SK-N-SH (cell line): ENCODE measurements at regions not wholly inside any gene's neighbourhood (a gene's known extent, or its start where the extent isn't known, plus 50 kb on each side); places are given as distances from the start of the nearest gene placed in this dataset.

Source experiments
- CTCF ChIA-PET: fragments of 300-600, 350-600 bp; formaldehyde crosslinking; extraction: SDS; loops from one replicate; lab custom pipeline; 2021; lab: Yijun Ruan, JAX
- POLR2A ChIA-PET: fragments of 350-600 bp; sonication (Branson Sonifier 250); formaldehyde crosslinking; extraction: SDS; loops from one replicate; lab custom pipeline; 2020; ENCODE audit warnings: antibody characterized with exemption, inconsistent platforms; lab: Yijun Ruan, JAX
- DNase-seq: peaks from one replicate; pipeline ENCODE4 v3.0.0; 2012
- H2AFZ ChIP-seq: fragments of 200-600 bp; sonication (generic); 2 replicates; pipeline ENCODE4 v1.8.1; 2016; ENCODE audit warnings: antibody characterized with exemption, mild to moderate bottlenecking, low read depth
- H3F3A ChIP-seq: fragments of 200-600 bp; sonication (generic); replicated peaks from 2 replicates; pipeline ENCODE3; 2016; ENCODE audit warnings: antibody characterized with exemption, mild to moderate bottlenecking; ENCODE audit not compliant: insufficient read depth
- H3K27ac ChIP-seq, 2 experiments: fragments of 200-500 bp in 1 of 2; fragments of 200-600 bp in 1 of 2; sonication (Bioruptor generic) in 1 of 2; sonication (generic), shearing (Covaris generic) in 1 of 2; 2 replicates each; pipeline versions ENCODE4 v1.5.1 to v1.6.1; 2014 to 2016; ENCODE audit warnings: low read depth in 2 of 2, inconsistent platforms in 1 of 2, low read length in 1 of 2, mild to moderate bottlenecking in 1 of 2, mixed read lengths in 1 of 2
- H3K27me3 ChIP-seq: fragments of 200-600 bp; sonication (generic), shearing (Covaris generic); 2 replicates; pipeline ENCODE4 v1.6.1; 2016; ENCODE audit warnings: mixed run types; ENCODE audit not compliant: insufficient read depth
- H3K36me3 ChIP-seq, 2 experiments: fragments of 200-500 bp in 1 of 2; fragments of 200-600 bp in 1 of 2; sonication (Bioruptor generic) in 1 of 2; sonication (generic) in 1 of 2; replicated peaks in 1 of 2; 2 replicates each; pipeline versions ENCODE3 to v1.5.1; 2014 to 2016; ENCODE audit warnings: low read length in 1 of 2, mild to moderate bottlenecking in 1 of 2; ENCODE audit not compliant: insufficient read depth in 2 of 2, control insufficient read depth in 1 of 2
- H3K4me1 ChIP-seq, 2 experiments: fragments of 200-500 bp in 1 of 2; fragments of 200-600 bp in 1 of 2; sonication (Bioruptor generic) in 1 of 2; sonication (generic), shearing (Covaris generic) in 1 of 2; 2 replicates each; pipeline versions ENCODE4 v1.5.1 to v1.6.1; 2014 to 2016; ENCODE audit warnings: low read depth in 1 of 2, low read length in 1 of 2, mixed run types in 1 of 2; ENCODE audit not compliant: insufficient read depth in 2 of 2, control insufficient read depth in 1 of 2
- H3K4me2 ChIP-seq: fragments of 200-600 bp; sonication (generic), shearing (Covaris generic); 2 replicates; pipeline ENCODE4 v1.6.1; 2017; ENCODE audit warnings: mixed run types
- H3K4me3 ChIP-seq, 2 experiments: fragments of 200-500 bp in 1 of 2; fragments of 200-600 bp in 1 of 2; sonication (Bioruptor generic) in 1 of 2; sonication (generic), shearing (Covaris generic) in 1 of 2; 2 replicates each; pipeline versions ENCODE4 v1.5.1 to v1.8.1; 2014 to 2016; ENCODE audit warnings: low read depth in 2 of 2, inconsistent platforms in 1 of 2, low read length in 1 of 2, mild to moderate bottlenecking in 1 of 2, mixed read lengths in 1 of 2, moderate library complexity in 1 of 2
- H3K79me2 ChIP-seq: fragments of 200-600 bp; sonication (generic); 2 replicates; pipeline ENCODE4 v1.8.1; 2017; ENCODE audit warnings: mild to moderate bottlenecking; ENCODE audit not compliant: insufficient read depth
- H3K9ac ChIP-seq: fragments of 200-600 bp; sonication (generic); 2 replicates; pipeline ENCODE4 v1.6.1; 2017; ENCODE audit warnings: mixed run types
- H3K9me2 ChIP-seq: fragments of 200-600 bp; sonication (generic); 2 replicates; pipeline ENCODE4 v1.6.1; 2017; ENCODE audit warnings: mixed run types
- H3K9me3 ChIP-seq: fragments of 200-600 bp; sonication (generic); 2 replicates; pipeline ENCODE4 v1.6.1; 2017; ENCODE audit warnings: mixed run types, mild to moderate bottlenecking, moderate library complexity
- H4K20me1 ChIP-seq: fragments of 200-600 bp; sonication (generic); 2 replicates; pipeline ENCODE4 v1.6.1; 2017; ENCODE audit warnings: mild to moderate bottlenecking, mixed run types; ENCODE audit not compliant: insufficient read depth
- ELF1 ChIP-seq: IDR thresholded peaks from 2 replicates; pipeline ENCODE4 v1.4.0; 2012
- EP300 ChIP-seq, 2 experiments: IDR thresholded peaks; 2 replicates each; pipeline versions ENCODE4 v1.4.0 to v1.6.1; 2012; ENCODE audit warnings: borderline replicate concordance in 1 of 2, low read depth in 1 of 2, low read length in 1 of 2
- EZH2phosphoT487 ChIP-seq: fragments of 200-600 bp; sonication (generic); IDR thresholded peaks from 2 replicates; pipeline ENCODE4 v1.6.1; 2017; ENCODE audit warnings: low read depth, mixed run types, mild to moderate bottlenecking, antibody characterized with exemption, moderate library complexity, borderline replicate concordance
- FOXJ3 ChIP-seq: sonication (generic); formaldehyde crosslinking; IDR thresholded peaks from 2 replicates; pipeline ENCODE4 v1.5.1; 2020; ENCODE audit warnings: mild to moderate bottlenecking, missing genetic modification reagents
- MXI1 ChIP-seq: IDR thresholded peaks from 2 replicates; pipeline ENCODE4 v1.6.1; 2012; ENCODE audit warnings: mild to moderate bottlenecking, low read depth, low read length, improper control_type of control experiment
- RCOR1 ChIP-seq: fragments of 150-350 bp; IDR thresholded peaks from 2 replicates; pipeline ENCODE4 v1.6.1; 2017; ENCODE audit warnings: antibody characterized with exemption, low read length
- RFX5 ChIP-seq: IDR thresholded peaks from 2 replicates; pipeline ENCODE4 v1.6.1; 2012; ENCODE audit warnings: mild to moderate bottlenecking, improper control_type of control experiment, low read length
- RXRA ChIP-seq: IDR thresholded peaks from 2 replicates; pipeline ENCODE4 v1.4.0; 2012; ENCODE audit warnings: low read depth, mild to moderate bottlenecking, borderline replicate concordance
- SMC3 ChIP-seq: IDR thresholded peaks from 2 replicates; pipeline ENCODE4 v1.6.1; 2012; ENCODE audit warnings: low read depth, low read length, improper control_type of control experiment
- TAF1 ChIP-seq: IDR thresholded peaks from 2 replicates; pipeline ENCODE4 v1.6.1; 2012; ENCODE audit warnings: low read depth, mild to moderate bottlenecking, low read length, moderate library complexity, borderline replicate concordance
- TCF12 ChIP-seq: IDR thresholded peaks from 2 replicates; pipeline ENCODE4 v1.4.0; 2012
- WGBS: methylation state at CpG from one replicate; pipeline ENCODE4 v1.1.6; 2017; ENCODE audit warnings: low lambda C conversion rate; 5-methylcytosine and 5-hydroxymethylcytosine counted together
- TF ChIP-seq, protein P1 (sequence below): fragments of 200-600 bp; sonication (generic); IDR thresholded peaks from 2 replicates; pipeline ENCODE4 v1.6.1; 2017; ENCODE audit warnings: antibody characterized with exemption, mild to moderate bottlenecking, moderate library complexity
- TF ChIP-seq, protein P2 (sequence below): IDR thresholded peaks from 2 replicates; pipeline ENCODE4 v1.4.0; 2012; ENCODE audit warnings: low read depth
- TF ChIP-seq, protein P3 (sequence below): IDR thresholded peaks from 2 replicates; pipeline ENCODE4 v1.6.1; 2012; ENCODE audit warnings: mild to moderate bottlenecking, low read depth, low read length, moderate library complexity
- TF ChIP-seq, protein P4 (sequence below): IDR thresholded peaks from 2 replicates; pipeline ENCODE4 v1.4.0; 2012; ENCODE audit warnings: low read depth, borderline replicate concordance
- TF ChIP-seq, protein P5 (sequence below): IDR thresholded peaks from 2 replicates; pipeline ENCODE4 v1.4.0; 2012; ENCODE audit warnings: low read depth, borderline replicate concordance

DNA sequence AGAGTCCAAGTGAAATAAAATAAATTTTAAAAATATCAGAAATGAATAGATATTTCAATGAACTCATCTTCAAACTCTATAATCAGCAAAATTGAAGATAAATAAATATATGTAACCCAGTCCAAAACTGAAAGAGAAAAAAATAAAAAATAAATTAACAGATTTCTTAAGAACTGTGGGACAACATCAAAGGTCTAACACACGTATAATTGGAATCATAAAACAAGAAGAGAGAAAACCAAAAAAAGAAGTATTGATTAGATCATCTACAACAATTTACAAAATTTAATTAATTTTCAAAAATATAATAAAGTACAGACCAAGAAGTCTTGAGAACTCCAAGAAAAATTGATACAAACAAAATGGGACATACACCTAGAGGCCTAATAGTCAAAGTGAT lies 625.8 kb upstream of the SORCS1 start:
- no peak overlapping the region for H3K9ac ChIP-seq
- DNase-seq: no peak
- H3K36me3 ChIP-seq: no peaks in the 10 kb centered on the region
- H3K27ac ChIP-seq: no peak overlapping the region
- H3K4me2 ChIP-seq: no peak overlapping the region
- 49% methylated on average over 1 of the region's 1 CpG for WGBS
- no peaks in the 10 kb centered on the region for H3K27me3 ChIP-seq
- CTCF ChIA-PET: no interaction called here
- TF ChIP-seq MXI1: no peak
- TF ChIP-seq EP300 (IDR thresholded peaks at IDR 0.05; ENCODE audit: borderline replicate concordance in 1 of 2, low read depth in 1 of 2, low read length in 1 of 2): no peak
- TF ChIP-seq TCF12: no peak
- no peak for TF ChIP-seq EZH2phosphoT487
- TF ChIP-seq, protein P1, sequence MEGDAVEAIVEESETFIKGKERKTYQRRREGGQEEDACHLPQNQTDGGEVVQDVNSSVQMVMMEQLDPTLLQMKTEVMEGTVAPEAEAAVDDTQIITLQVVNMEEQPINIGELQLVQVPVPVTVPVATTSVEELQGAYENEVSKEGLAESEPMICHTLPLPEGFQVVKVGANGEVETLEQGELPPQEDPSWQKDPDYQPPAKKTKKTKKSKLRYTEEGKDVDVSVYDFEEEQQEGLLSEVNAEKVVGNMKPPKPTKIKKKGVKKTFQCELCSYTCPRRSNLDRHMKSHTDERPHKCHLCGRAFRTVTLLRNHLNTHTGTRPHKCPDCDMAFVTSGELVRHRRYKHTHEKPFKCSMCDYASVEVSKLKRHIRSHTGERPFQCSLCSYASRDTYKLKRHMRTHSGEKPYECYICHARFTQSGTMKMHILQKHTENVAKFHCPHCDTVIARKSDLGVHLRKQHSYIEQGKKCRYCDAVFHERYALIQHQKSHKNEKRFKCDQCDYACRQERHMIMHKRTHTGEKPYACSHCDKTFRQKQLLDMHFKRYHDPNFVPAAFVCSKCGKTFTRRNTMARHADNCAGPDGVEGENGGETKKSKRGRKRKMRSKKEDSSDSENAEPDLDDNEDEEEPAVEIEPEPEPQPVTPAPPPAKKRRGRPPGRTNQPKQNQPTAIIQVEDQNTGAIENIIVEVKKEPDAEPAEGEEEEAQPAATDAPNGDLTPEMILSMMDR: no peak
- TF ChIP-seq, protein P2, sequence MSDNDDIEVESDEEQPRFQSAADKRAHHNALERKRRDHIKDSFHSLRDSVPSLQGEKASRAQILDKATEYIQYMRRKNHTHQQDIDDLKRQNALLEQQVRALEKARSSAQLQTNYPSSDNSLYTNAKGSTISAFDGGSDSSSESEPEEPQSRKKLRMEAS: no peak
- H3K4me3 ChIP-seq: no peak overlapping the region
- H3K79me2 ChIP-seq: no peaks in the 10 kb centered on the region
- H4K20me1 ChIP-seq: no peaks in the 10 kb centered on the region
- H3K9me2 ChIP-seq: no peaks in the 10 kb centered on the region
- no peaks in the 10 kb centered on the region for H3F3A ChIP-seq
- POLR2A ChIA-PET: no interaction called here
- no peaks in the 10 kb centered on the region for H3K4me1 ChIP-seq
- H2AFZ ChIP-seq: no peak overlapping the region
- no peaks in the 10 kb centered on the region; the same call in 1 of the 2 replicates for H3K9me3 ChIP-seq

DNA sequence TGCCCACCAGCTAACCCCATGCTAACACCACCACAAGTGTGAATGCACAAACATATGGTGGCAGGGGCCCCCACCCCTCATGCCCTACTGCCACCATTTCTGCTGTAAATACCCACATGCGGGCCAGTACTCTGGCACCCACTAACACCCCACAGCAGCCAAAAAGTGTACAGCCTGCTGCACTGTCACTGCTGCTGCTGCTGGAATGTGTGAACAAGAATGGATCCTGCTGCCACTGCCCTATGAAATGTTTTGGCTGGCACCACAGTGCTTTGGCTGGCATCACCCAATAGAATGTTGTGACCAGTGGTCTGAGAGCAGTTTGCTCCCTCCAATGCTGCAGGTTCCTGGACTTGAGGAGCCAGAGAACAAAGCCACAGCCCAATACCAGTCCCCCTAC lies 606.6 kb upstream of the SORCS1 start:
- Histone ChIP-seq H3K4me1 (no peaks in the 10 kb centered on the region), H2AFZ (no peak overlapping the region), H3K27me3 (no peaks in the 10 kb centered on the region), H3K27ac (no peak overlapping the region), H3F3A (no peaks in the 10 kb centered on the region), H3K9ac (no peak overlapping the region), H3K36me3 (no peaks in the 10 kb centered on the region), H3K4me3 (no peak overlapping the region), H3K9me3 (0 out of 2 replicates have a peak, but pooled peaks cover 4% of the 10 kb centered on the region), H4K20me1 (no peaks in the 10 kb centered on the region), H3K79me2 (no peaks in the 10 kb centered on the region), H3K4me2 (no peak overlapping the region), H3K9me2 (no peaks in the 10 kb centered on the region)
- no CpG with 5 or more reads among the region's 1 CpG for WGBS
- ChIA-PET CTCF (no interaction called here), POLR2A (no interaction called here)
- no peak for DNase-seq
- TF ChIP-seq RFX5: no peak
- TF ChIP-seq ELF1: no peak
- no peak for TF ChIP-seq SMC3
- no peak for TF ChIP-seq RCOR1
- TF ChIP-seq, protein P1: no peak
- TF ChIP-seq RXRA: no peak
- no peak for TF ChIP-seq TAF1
- TF ChIP-seq FOXJ3: no peak
- TF ChIP-seq, protein P3, sequence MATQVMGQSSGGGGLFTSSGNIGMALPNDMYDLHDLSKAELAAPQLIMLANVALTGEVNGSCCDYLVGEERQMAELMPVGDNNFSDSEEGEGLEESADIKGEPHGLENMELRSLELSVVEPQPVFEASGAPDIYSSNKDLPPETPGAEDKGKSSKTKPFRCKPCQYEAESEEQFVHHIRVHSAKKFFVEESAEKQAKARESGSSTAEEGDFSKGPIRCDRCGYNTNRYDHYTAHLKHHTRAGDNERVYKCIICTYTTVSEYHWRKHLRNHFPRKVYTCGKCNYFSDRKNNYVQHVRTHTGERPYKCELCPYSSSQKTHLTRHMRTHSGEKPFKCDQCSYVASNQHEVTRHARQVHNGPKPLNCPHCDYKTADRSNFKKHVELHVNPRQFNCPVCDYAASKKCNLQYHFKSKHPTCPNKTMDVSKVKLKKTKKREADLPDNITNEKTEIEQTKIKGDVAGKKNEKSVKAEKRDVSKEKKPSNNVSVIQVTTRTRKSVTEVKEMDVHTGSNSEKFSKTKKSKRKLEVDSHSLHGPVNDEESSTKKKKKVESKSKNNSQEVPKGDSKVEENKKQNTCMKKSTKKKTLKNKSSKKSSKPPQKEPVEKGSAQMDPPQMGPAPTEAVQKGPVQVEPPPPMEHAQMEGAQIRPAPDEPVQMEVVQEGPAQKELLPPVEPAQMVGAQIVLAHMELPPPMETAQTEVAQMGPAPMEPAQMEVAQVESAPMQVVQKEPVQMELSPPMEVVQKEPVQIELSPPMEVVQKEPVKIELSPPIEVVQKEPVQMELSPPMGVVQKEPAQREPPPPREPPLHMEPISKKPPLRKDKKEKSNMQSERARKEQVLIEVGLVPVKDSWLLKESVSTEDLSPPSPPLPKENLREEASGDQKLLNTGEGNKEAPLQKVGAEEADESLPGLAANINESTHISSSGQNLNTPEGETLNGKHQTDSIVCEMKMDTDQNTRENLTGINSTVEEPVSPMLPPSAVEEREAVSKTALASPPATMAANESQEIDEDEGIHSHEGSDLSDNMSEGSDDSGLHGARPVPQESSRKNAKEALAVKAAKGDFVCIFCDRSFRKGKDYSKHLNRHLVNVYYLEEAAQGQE: no peak
- TF ChIP-seq, protein P4, sequence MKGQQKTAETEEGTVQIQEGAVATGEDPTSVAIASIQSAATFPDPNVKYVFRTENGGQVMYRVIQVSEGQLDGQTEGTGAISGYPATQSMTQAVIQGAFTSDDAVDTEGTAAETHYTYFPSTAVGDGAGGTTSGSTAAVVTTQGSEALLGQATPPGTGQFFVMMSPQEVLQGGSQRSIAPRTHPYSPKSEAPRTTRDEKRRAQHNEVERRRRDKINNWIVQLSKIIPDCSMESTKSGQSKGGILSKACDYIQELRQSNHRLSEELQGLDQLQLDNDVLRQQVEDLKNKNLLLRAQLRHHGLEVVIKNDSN: no peak
- TF ChIP-seq, protein P5, sequence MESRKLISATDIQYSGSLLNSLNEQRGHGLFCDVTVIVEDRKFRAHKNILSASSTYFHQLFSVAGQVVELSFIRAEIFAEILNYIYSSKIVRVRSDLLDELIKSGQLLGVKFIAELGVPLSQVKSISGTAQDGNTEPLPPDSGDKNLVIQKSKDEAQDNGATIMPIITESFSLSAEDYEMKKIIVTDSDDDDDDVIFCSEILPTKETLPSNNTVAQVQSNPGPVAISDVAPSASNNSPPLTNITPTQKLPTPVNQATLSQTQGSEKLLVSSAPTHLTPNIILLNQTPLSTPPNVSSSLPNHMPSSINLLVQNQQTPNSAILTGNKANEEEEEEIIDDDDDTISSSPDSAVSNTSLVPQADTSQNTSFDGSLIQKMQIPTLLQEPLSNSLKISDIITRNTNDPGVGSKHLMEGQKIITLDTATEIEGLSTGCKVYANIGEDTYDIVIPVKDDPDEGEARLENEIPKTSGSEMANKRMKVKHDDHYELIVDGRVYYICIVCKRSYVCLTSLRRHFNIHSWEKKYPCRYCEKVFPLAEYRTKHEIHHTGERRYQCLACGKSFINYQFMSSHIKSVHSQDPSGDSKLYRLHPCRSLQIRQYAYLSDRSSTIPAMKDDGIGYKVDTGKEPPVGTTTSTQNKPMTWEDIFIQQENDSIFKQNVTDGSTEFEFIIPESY: no peak
- no peak for TF ChIP-seq EP300 (IDR thresholded peaks at IDR 0.05; ENCODE audit: borderline replicate concordance in 1 of 2, low read depth in 1 of 2, low read length in 1 of 2)
